H9 (cell line): ENCODE measurements at regions not wholly inside any gene's neighbourhood (a gene's known extent, or its start where the extent isn't known, plus 50 kb on each side); places are given as distances from the start of the nearest gene placed in this dataset.

Source experiments
- DNase-seq: peaks from one replicate; pipeline ENCODE4 v3.0.0-alpha.2; 2017
- H2AFZ ChIP-seq: one replicate; pipeline ENCODE4 v1.6.1; 2013; ENCODE audit warnings: mild to moderate bottlenecking, low read length, control low read depth, moderate library complexity
- H2AK5ac ChIP-seq: 2 replicates; pipeline ENCODE4 v1.6.1; 2013; ENCODE audit warnings: low read length, control low read depth, mixed read lengths; ENCODE audit not compliant: insufficient read length
- H2BK120ac ChIP-seq: one replicate; pipeline ENCODE4 v1.6.1; 2013; ENCODE audit warnings: low read depth, mild to moderate bottlenecking, low read length, control low read depth, inconsistent platforms; ENCODE audit not compliant: poor library complexity, severe bottlenecking
- H2BK12ac ChIP-seq: 2 replicates; pipeline ENCODE4 v1.6.1; 2013; ENCODE audit warnings: low read length, control low read depth, mixed read lengths, low read depth; ENCODE audit not compliant: insufficient read length
- H2BK15ac ChIP-seq: 2 replicates; pipeline ENCODE4 v1.6.1; 2013; ENCODE audit warnings: low read depth, low read length, control low read depth
- H2BK20ac ChIP-seq: one replicate; pipeline ENCODE4 v1.6.1; 2013; ENCODE audit warnings: low read depth, mild to moderate bottlenecking, low read length, control low read depth, inconsistent platforms; ENCODE audit not compliant: poor library complexity, severe bottlenecking
- H2BK5ac ChIP-seq: 2 replicates; pipeline ENCODE4 v1.6.1; 2013; ENCODE audit warnings: low read length, control low read depth, mixed read lengths; ENCODE audit not compliant: insufficient read length
- H3K14ac ChIP-seq: 2 replicates; pipeline ENCODE4 v1.6.1; 2013; ENCODE audit warnings: low read length, control low read depth; ENCODE audit not compliant: insufficient read depth
- H3K18ac ChIP-seq: 2 replicates; pipeline ENCODE4 v1.6.1; 2013; ENCODE audit warnings: low read depth, mild to moderate bottlenecking, mixed read lengths, low read length, control low read depth; ENCODE audit not compliant: insufficient read length
- H3K23ac ChIP-seq: 2 replicates; pipeline ENCODE4 v1.6.1; 2013; ENCODE audit warnings: low read length, control low read depth, mixed read lengths, low read depth; ENCODE audit not compliant: insufficient read length
- H3K23me2 ChIP-seq: 2 replicates; pipeline ENCODE4 v1.6.1; 2013; ENCODE audit warnings: low read depth, mild to moderate bottlenecking, mixed read lengths, low read length, control low read depth; ENCODE audit not compliant: insufficient read length, poor library complexity, severe bottlenecking
- H3K27ac ChIP-seq: 2 replicates; pipeline ENCODE4 v1.5.1; 2013; ENCODE audit warnings: low read length, control low read depth, mixed read lengths, low read depth; ENCODE audit not compliant: insufficient read length
- H3K27me3 ChIP-seq: 2 replicates; pipeline ENCODE4 v1.6.1; 2013; ENCODE audit warnings: low read length, control low read depth, inconsistent platforms; ENCODE audit not compliant: insufficient read depth
- H3K4ac ChIP-seq: 2 replicates; pipeline ENCODE4 v1.6.1; 2013; ENCODE audit warnings: low read depth, mild to moderate bottlenecking, control low read depth, inconsistent platforms, low read length, moderate library complexity
- H3K4me1 ChIP-seq: 2 replicates; pipeline ENCODE4 v1.6.1; 2013; ENCODE audit warnings: low read length, control low read depth, inconsistent platforms; ENCODE audit not compliant: insufficient read depth
- H3K4me2 ChIP-seq: 2 replicates; pipeline ENCODE4 v1.6.1; 2013; ENCODE audit warnings: low read length, control low read depth, mixed read lengths; ENCODE audit not compliant: insufficient read length, insufficient read depth
- H3K56ac ChIP-seq: 2 replicates; pipeline ENCODE4 v1.6.1; 2013; ENCODE audit warnings: low read depth, mild to moderate bottlenecking, mixed read lengths, low read length, control low read depth; ENCODE audit not compliant: insufficient read length
- H3K79me1 ChIP-seq: 2 replicates; pipeline ENCODE4 v1.6.1; 2013; ENCODE audit warnings: low read depth, mild to moderate bottlenecking, moderate library complexity, low read length, control low read depth, inconsistent platforms; ENCODE audit not compliant: insufficient read depth, poor library complexity, severe bottlenecking
- H3K79me2 ChIP-seq: 2 replicates; pipeline ENCODE4 v1.6.1; 2013; ENCODE audit warnings: low read length, control low read depth, inconsistent platforms; ENCODE audit not compliant: insufficient read depth
- H3K9ac ChIP-seq: 2 replicates; pipeline ENCODE4 v1.6.1; 2013; ENCODE audit warnings: low read length, control low read depth, mixed read lengths; ENCODE audit not compliant: insufficient read length; ENCODE audit errors: extremely low read depth
- H3K9me3 ChIP-seq: one replicate; pipeline ENCODE4 v1.6.1; 2013; ENCODE audit warnings: low read depth, low read length, inconsistent platforms; ENCODE audit not compliant: control insufficient read depth
- H3T11ph ChIP-seq: one replicate; pipeline ENCODE4 v1.6.1; 2013; ENCODE audit warnings: mild to moderate bottlenecking, low read length, control low read depth, inconsistent platforms
- H4K20me1 ChIP-seq: one replicate; pipeline ENCODE4 v1.6.1; 2013; ENCODE audit not compliant: control insufficient read depth, insufficient read length, insufficient read depth
- H4K5ac ChIP-seq: 2 replicates; pipeline ENCODE4 v1.6.1; 2013; ENCODE audit warnings: low read depth, mild to moderate bottlenecking, mixed read lengths, low read length, control low read depth; ENCODE audit not compliant: insufficient read length
- H4K8ac ChIP-seq: replicated peaks from 2 replicates; pipeline ENCODE4 v1.6.1; 2013; ENCODE audit warnings: low read length, control low read depth, mixed read lengths, low read depth; ENCODE audit not compliant: insufficient read length
- H4K91ac ChIP-seq: 2 replicates; pipeline ENCODE4 v1.6.1; 2013; ENCODE audit warnings: low read depth, mild to moderate bottlenecking, moderate library complexity, mixed read lengths, low read length, control low read depth; ENCODE audit not compliant: insufficient read length
- H3K27ac Mint-ChIP-seq, 3 experiments: 2 replicates in 2 of 3; 3 replicates in 1 of 3; pipeline ENCODE4 v1.8.0; 2020 to 2021; ENCODE audit warnings: mixed read lengths in 3 of 3, mild to moderate bottlenecking in 1 of 3, moderate library complexity in 1 of 3
- H3K27me3 Mint-ChIP-seq: 2 replicates; pipeline ENCODE4 v1.8.0; 2021; ENCODE audit warnings: low read depth, mild to moderate bottlenecking, moderate library complexity, mixed read lengths
- H3K36me3 Mint-ChIP-seq, 3 experiments: 2 replicates in 2 of 3; 3 replicates in 1 of 3; pipeline ENCODE4 v1.8.0; 2020 to 2021; ENCODE audit warnings: low read depth in 3 of 3, mixed read lengths in 3 of 3; ENCODE audit not compliant: insufficient read depth in 1 of 3
- H3K4me1 Mint-ChIP-seq, 2 experiments: 2 replicates each; pipeline ENCODE4 v1.8.0; 2020; ENCODE audit warnings: mixed read lengths in 2 of 2
- H3K4me3 Mint-ChIP-seq, 2 experiments: 2 replicates in 1 of 2; 3 replicates in 1 of 2; pipeline ENCODE4 v1.8.0; 2020 to 2021; ENCODE audit warnings: mild to moderate bottlenecking in 2 of 2, mixed read lengths in 2 of 2, moderate library complexity in 1 of 2
- H3K9me3 Mint-ChIP-seq, 2 experiments: 2 replicates in 1 of 2; 3 replicates in 1 of 2; pipeline ENCODE4 v1.8.0; 2020; ENCODE audit warnings: mild to moderate bottlenecking in 2 of 2, mixed read lengths in 2 of 2, moderate library complexity in 1 of 2
- CTCF ChIP-seq: fragments of 200-600 bp; sonication (generic); conservative IDR thresholded peaks from 3 replicates; pipeline ENCODE4 v1.8.0; 2021; ENCODE audit warnings: antibody characterized with exemption, mild to moderate bottlenecking
- WGBS: extraction: QIAGEN DNeasy Blood & Tissue Kit; methylation state at CpG from one replicate; pipeline ENCODE4 v1.1.7; 2013; ENCODE audit warnings: missing lambda C conversion rate, low lambda C conversion rate, mixed read lengths; ENCODE audit not compliant: insufficient read length; ENCODE audit errors: extremely low coverage; 5-methylcytosine and 5-hydroxymethylcytosine counted together

DNA sequence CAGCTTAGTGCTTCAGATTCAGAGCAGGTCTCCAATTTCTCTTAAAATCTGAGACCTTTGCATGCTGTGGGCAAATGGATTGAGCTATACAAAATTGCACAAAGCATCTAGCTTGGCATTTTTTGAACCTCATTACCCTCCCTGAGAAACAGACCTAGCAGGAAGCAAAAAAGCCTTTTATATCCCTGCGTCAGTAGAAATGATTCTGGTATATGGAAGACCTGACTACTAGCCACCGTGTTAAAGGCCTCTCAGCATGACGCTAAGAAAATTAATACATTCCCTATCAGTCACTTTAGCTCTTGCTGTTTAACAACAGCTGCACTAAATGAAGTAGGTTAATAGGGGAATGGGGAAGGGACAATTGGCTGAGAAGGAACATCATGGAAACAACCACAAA lies 110.7 kb upstream of the SMLR1 start:
- TF ChIP-seq CTCF, result no peak
- Histone ChIP-seq H3K4me1 (peaks cover 11% of the 10 kb centered on the region; the same call in 1 of the 2 replicates), H2BK5ac (no peak overlapping the region), H3K27me3 (no peaks in the 10 kb centered on the region; the same call in 1 of the 2 replicates), H3K56ac (no peak overlapping the region), H3K23ac (no peak overlapping the region), H2BK12ac (no peak overlapping the region), H3K23me2 (no peaks in the 10 kb centered on the region), H2BK20ac (no peak overlapping the region), H4K91ac (no peak overlapping the region), H2AK5ac (no peak overlapping the region), H3K14ac (no peak overlapping the region), H3K9ac (no peak overlapping the region), H3K79me2 (no peaks in the 10 kb centered on the region), H3K18ac (no peak overlapping the region), H3K4ac (no peak overlapping the region), H2BK15ac (no peak overlapping the region), H3K27ac (no peak overlapping the region), H2AFZ (no peak overlapping the region), H3K4me2 (no peak overlapping the region), H3T11ph (no peak overlapping the region), H2BK120ac (no peak overlapping the region), H4K5ac (no peak overlapping the region), H3K9me3 (no peaks in the 10 kb centered on the region), H4K8ac (no peak overlapping the region), H3K79me1 (no peaks in the 10 kb centered on the region), H4K20me1 (no peaks in the 10 kb centered on the region)
- peaks cover 1% of the 10 kb centered on the region; the same call in 1 of the 2 replicates for H3K27me3 Mint-ChIP-seq
- H3K4me3 Mint-ChIP-seq, result no peak overlapping the region
- H3K9me3 Mint-ChIP-seq, result peaks cover 0 to 3% of the 10 kb centered on the region in 2 experiments; a peak in 2 of 5 replicates
- no CpG with 5 or more reads among the region's 3 CpGs for WGBS
- H3K36me3 Mint-ChIP-seq, result no peaks in the 10 kb centered on the region
- H3K27ac Mint-ChIP-seq, result no peak overlapping the region
- no peak for DNase-seq
- H3K4me1 Mint-ChIP-seq, result peaks cover 34 to 36% of the 10 kb centered on the region in 2 experiments
